Activated naive CD4-positive, alpha-beta T cell treated with anti-CD3 and anti-CD28 coated beads, Interleukin-2, amount 10 ng/mL, durations not matched to agents 7 days and 5 days (primary cell): ENCODE measurements at regions not wholly inside any gene's neighbourhood (a gene's known extent, or its start where the extent isn't known, plus 50 kb on each side); places are given as distances from the start of the nearest gene placed in this dataset.
"Not testable (repeated sequence)": the region's sequence is repeated elsewhere in the genome, so short reads cannot be mapped to it uniquely, and the experiment has no call there.

Experiments
- CTCF ChIA-PET: fragments of 350-600 bp; sonication (Branson Sonifier 250); formaldehyde crosslinking; loops from one replicate; lab custom pipeline; 2021; ENCODE audit warnings: antibody characterized with exemption; lab: Charles Lee
- DNase-seq: peaks from one replicate; pipeline ENCODE4 v3.0.0-alpha.2; 2020
- H3K27ac Mint-ChIP-seq: one replicate; pipeline ENCODE4 v1.8.0; 2021; ENCODE audit warnings: mild to moderate bottlenecking, moderate library complexity, mixed read lengths
- H3K27me3 Mint-ChIP-seq: one replicate; pipeline ENCODE4 v1.8.0; 2021; ENCODE audit warnings: mild to moderate bottlenecking, mixed read lengths
- H3K36me3 Mint-ChIP-seq: one replicate; pipeline ENCODE4 v1.8.0; 2021; ENCODE audit warnings: mixed read lengths
- H3K4me1 Mint-ChIP-seq: one replicate; pipeline ENCODE4 v1.8.0; 2021; ENCODE audit warnings: mixed read lengths
- H3K4me3 Mint-ChIP-seq: one replicate; pipeline ENCODE4 v1.8.0; 2021; ENCODE audit warnings: mild to moderate bottlenecking, moderate library complexity, mixed read lengths
- H3K9me3 Mint-ChIP-seq: one replicate; pipeline ENCODE4 v1.8.0; 2021; ENCODE audit warnings: mixed read lengths

DNA sequence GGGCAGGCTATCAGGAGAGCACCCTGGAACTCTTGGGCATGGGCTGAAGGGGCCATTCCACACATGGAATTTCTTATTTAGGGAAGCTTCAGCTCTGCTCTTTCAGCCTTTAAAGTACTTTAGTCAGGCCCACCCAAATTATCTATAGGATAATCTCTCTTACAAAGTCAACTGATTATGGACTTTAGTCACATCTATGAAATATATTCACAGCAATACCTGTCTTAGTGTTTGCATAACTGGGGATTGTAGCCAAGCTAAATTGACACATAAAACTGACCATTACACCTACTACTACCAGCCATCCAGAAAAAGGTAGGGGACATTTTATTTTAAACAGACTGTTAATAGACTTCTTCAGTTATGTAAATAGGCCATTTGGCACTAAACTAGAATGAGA, 114.9 kb upstream of the VANGL1 start:
- Mint-ChIP-seq H3K27ac (no peak overlapping the region), H3K9me3 (no peaks in the 10 kb centered on the region), H3K27me3 (peaks cover 3% of the 10 kb centered on the region), H3K4me1 (no peaks in the 10 kb centered on the region), H3K36me3 (no peaks in the 10 kb centered on the region), H3K4me3 (no peak overlapping the region)
- CTCF ChIA-PET: interaction anchor here (1.3 kb wide), 1 partner anchor 69 kb away, joined by 4 read pairs; no protein-coding TSS in a partner anchor
- DNase-seq: no peak

DNA sequence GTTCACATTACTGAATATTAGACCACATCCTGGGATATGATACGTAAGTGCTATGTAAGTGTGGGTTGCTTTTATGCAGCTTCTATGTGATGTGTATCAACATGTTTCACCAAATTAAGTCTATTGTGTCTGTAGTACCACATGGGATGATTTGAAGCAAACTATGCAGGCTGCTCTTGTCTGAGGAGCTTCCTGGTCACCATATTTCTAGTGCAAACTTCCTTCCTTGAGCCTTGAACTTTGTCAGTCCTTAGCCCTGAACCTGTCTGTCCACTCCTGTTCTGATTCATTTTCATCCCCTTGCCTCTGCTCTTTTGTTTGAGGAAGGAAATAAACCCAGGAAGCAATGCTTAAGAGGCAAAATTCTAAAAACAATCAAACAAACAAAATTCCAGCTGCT, 117.5 kb upstream of the VANGL1 start:
- no peaks in the 10 kb centered on the region for H3K9me3 Mint-ChIP-seq
- CTCF ChIA-PET: no interaction called here
- no peaks in the 10 kb centered on the region for H3K36me3 Mint-ChIP-seq
- H3K4me1 Mint-ChIP-seq: no peaks in the 10 kb centered on the region
- H3K4me3 Mint-ChIP-seq: no peak overlapping the region
- no peak overlapping the region for H3K27ac Mint-ChIP-seq
- peaks cover 3% of the 10 kb centered on the region for H3K27me3 Mint-ChIP-seq
- DNase-seq: no peak

DNA sequence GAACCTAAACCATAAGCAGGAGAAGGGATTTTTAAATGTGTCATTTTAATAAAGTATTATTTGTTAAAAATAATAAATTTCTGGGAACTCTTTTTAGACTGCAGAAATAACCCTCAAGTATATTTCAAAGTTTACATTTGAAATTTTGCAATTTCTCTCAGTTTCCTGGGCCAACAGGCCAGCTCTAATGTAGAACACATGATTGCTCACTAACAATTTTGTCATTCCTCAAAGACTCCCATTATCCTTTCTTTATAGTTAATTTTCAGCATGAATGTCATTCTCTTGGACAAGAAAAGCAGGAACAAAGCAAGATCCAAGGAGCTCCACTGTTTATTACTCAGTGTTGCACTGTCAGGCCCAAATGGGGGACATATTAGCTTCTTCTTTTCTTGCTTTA, 119.4 kb upstream of the VANGL1 start:
- H3K27me3 Mint-ChIP-seq: no peaks in the 10 kb centered on the region
- no peaks in the 10 kb centered on the region for H3K9me3 Mint-ChIP-seq
- H3K36me3 Mint-ChIP-seq: no peaks in the 10 kb centered on the region
- no peak overlapping the region for H3K27ac Mint-ChIP-seq
- H3K4me3 Mint-ChIP-seq: no peak overlapping the region
- no peaks in the 10 kb centered on the region for H3K4me1 Mint-ChIP-seq
- no peak for DNase-seq
- CTCF ChIA-PET: no interaction called here

- DNase-seq: no peak
- CTCF ChIA-PET: no interaction called here
- Mint-ChIP-seq H3K27me3 (no peaks in the 10 kb centered on the region), H3K4me3 (no peak overlapping the region), H3K4me1 (no peaks in the 10 kb centered on the region), H3K27ac (no peak overlapping the region), H3K9me3 (no peaks in the 10 kb centered on the region), H3K36me3 (no peaks in the 10 kb centered on the region)
Observed at GRCh38 chr1:115515270-115515669, 126.5 kb upstream of the VANGL1 start.

DNA sequence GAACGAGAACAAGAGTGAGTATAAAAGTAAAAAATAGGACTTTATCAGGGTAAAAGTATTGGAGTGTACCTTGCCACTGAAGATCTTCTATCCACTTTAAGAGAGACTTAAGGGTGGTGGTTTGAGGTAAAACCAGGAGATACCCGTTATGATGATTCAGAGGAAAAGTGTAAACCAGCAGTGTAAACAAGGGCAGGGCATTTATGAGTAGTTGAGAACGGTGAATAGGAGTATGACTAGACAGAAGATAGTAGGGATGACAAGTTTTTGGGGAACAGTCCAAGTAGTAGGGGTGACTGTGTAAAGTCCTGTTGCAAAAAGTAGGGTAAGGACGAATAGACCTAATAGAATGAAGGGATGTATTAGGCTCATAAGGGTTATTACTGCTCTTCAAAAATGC, 131.5 kb upstream of the VANGL1 start:
- DNase-seq, H3K27ac Mint-ChIP-seq, H3K4me1 Mint-ChIP-seq, H3K4me3 Mint-ChIP-seq, H3K36me3 Mint-ChIP-seq, H3K9me3 Mint-ChIP-seq, CTCF ChIA-PET: not testable (repeated sequence)
- H3K27me3 Mint-ChIP-seq: peaks cover 12% of the 10 kb centered on the region

- CTCF ChIA-PET: no interaction called here
- Mint-ChIP-seq H3K27me3 (peaks cover 12% of the 10 kb centered on the region), H3K4me1 (no peaks in the 10 kb centered on the region), H3K36me3 (no peaks in the 10 kb centered on the region), H3K9me3 (no peaks in the 10 kb centered on the region), H3K4me3 (no peak overlapping the region), H3K27ac (no peak overlapping the region)
- no peak for DNase-seq
Observed at GRCh38 chr1:115507901-115508300, 133.9 kb upstream of the VANGL1 start.

DNA sequence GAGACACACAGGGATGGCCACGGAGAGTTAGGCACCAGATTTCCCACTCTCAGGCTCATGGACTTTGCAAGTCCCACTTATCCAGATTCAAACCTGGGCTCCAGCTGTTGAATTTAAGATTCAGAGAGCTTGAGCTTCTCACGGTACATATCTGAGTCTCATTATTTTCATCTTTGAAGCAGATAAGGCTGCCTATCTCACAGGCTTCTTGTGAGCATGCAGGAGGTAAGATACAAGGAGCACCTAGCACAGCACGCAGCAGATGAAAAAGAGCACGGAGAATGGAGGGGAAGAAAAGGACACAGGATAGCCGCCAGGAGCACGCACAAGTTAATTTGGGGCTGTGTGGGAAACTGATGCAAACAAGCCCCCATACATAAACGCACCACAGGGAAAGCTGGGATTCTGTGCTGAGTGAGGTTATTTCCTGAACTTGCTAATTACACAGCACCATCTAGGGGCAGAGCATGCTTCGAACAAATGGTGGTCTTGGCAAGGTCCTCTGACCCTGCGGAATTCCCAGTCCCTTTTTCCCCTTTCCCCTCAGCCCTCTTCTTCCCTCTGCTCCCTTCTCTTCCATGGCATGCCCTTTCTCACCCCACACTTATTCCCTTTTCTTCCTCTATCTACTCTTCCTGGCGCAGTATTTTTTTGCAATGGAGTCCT, 134.7 kb upstream of the VANGL1 start:
- peaks cover 16% of the 10 kb centered on the region for H3K27me3 Mint-ChIP-seq
- CTCF ChIA-PET: no interaction called here
- no peaks in the 10 kb centered on the region for H3K9me3 Mint-ChIP-seq
- H3K4me3 Mint-ChIP-seq: no peak overlapping the region
- no peaks in the 10 kb centered on the region for H3K4me1 Mint-ChIP-seq
- no peak for DNase-seq
- H3K27ac Mint-ChIP-seq: no peak overlapping the region
- H3K36me3 Mint-ChIP-seq: no peaks in the 10 kb centered on the region

GRCh38 chr1:115506518-115506917, 135.3 kb upstream of the VANGL1 start:
- Mint-ChIP-seq H3K27ac (no peak overlapping the region), H3K9me3 (no peaks in the 10 kb centered on the region), H3K4me1 (no peaks in the 10 kb centered on the region), H3K27me3 (peaks cover 16% of the 10 kb centered on the region), H3K36me3 (no peaks in the 10 kb centered on the region), H3K4me3 (no peak overlapping the region)
- CTCF ChIA-PET: no interaction called here
- no peak for DNase-seq

DNA sequence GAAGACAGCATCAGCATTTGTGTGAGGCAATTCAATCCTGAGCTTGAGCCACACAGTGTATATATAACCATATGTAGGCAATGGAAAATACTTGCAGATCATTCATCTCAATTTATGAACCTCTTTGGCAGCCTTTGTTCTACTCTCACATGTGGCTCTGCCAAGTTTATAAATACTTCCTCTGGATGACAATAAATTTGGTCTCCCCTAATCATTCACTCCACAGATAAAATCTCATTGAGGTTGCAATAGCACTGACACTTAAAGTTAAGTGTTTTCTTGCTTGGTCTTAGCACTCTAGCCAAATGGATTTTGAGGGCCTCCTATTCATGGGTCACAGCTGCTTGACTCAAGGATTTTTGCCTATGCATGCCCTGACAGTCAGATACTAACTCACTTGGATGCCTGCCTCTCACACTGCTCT, 136.6 kb upstream of the VANGL1 start:
- CTCF ChIA-PET: no interaction called here
- Mint-ChIP-seq H3K4me1 (no peaks in the 10 kb centered on the region), H3K4me3 (no peak overlapping the region), H3K27ac (no peak overlapping the region), H3K9me3 (no peaks in the 10 kb centered on the region), H3K36me3 (no peaks in the 10 kb centered on the region), H3K27me3 (peaks cover 16% of the 10 kb centered on the region)
- no peak for DNase-seq

DNA sequence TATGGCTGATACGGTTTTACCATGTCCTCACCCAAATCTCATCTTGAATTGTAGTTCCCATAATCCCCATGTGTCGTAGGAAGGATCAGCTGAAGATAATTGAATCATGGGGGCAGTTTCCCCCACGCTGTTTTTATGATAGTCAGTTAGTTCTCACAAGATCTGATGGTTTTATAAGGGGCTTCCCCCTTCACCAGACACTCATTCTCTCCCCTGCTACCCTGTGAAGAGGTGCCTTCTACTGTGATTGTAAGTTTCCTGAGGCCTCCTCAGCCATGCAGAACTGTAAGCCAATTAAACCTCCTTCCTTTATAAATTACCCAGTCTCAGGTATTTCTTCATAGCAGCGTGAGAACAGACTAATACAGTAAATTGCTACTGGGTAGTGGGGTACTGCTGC, 139.6 kb upstream of the VANGL1 start:
- CTCF ChIA-PET, DNase-seq, H3K36me3 Mint-ChIP-seq, H3K4me1 Mint-ChIP-seq, H3K27ac Mint-ChIP-seq, H3K9me3 Mint-ChIP-seq, H3K4me3 Mint-ChIP-seq: not testable (repeated sequence)
- H3K27me3 Mint-ChIP-seq: peaks cover 12% of the 10 kb centered on the region

- Mint-ChIP-seq H3K36me3 (no peaks in the 10 kb centered on the region), H3K9me3 (no peaks in the 10 kb centered on the region), H3K4me3 (no peak overlapping the region), H3K4me1 (no peaks in the 10 kb centered on the region), H3K27me3 (peaks cover 5% of the 10 kb centered on the region), H3K27ac (no peak overlapping the region)
- DNase-seq: no peak
- CTCF ChIA-PET: no interaction called here
Observed at GRCh38 chr1:115501476-115501875, 140.3 kb upstream of the VANGL1 start.

DNA sequence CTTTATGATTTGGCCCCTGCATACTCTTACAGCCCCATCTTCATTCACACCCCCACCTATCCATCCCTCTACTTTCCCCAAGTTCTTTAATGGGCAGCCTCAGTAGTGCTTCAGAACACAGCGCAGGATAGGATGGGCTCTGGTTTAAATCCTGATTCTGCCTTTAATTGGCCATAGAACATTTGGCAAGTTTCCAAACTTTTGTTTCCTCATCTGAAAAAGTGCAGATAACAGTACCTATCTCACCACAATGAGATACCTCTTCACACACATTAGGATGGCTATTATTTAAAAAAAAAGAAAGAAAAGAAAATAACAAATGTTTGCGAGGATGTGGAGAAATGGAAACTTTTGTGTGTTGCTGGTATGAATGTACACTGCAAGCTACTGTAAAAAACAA, 142.5 kb upstream of the VANGL1 start:
- Mint-ChIP-seq H3K4me3 (no peak overlapping the region), H3K9me3 (no peaks in the 10 kb centered on the region), H3K4me1 (no peaks in the 10 kb centered on the region), H3K27ac (no peak overlapping the region), H3K27me3 (peaks cover 4% of the 10 kb centered on the region), H3K36me3 (no peaks in the 10 kb centered on the region)
- CTCF ChIA-PET: no interaction called here
- no peak for DNase-seq

DNA sequence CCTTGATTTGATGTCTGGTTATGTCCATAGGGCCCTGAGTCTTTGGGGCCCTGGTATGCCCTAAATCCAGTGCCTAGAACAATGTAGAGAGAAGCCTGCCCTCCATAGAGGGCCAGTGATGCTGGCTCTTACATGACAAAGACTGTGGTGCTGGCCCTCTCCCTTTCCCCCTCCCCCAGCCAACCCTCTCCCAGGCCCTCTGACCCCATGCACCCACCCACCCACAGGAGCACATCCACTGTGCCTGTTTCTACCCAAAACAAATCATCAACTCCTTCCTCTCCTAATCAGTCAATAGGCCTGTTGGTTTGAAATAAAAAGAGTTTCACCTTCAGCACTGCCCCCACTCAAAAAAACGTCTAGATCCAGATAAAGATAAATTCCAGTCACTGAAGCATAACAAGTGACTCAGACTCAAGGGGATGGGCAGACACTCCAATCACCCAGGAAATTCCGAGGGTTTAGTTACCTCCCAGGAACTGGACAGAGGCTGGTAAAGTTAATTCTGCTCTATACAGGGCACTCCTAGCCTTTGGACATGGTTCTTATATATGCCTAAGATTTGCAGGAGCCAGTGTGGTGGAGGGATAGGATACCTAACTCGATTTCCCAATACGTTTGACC, 144.8 kb upstream of the VANGL1 start:
- H3K27me3 Mint-ChIP-seq: no peaks in the 10 kb centered on the region
- DNase-seq: no peak
- no peaks in the 10 kb centered on the region for H3K4me1 Mint-ChIP-seq
- no peak overlapping the region for H3K4me3 Mint-ChIP-seq
- no peaks in the 10 kb centered on the region for H3K36me3 Mint-ChIP-seq
- no peaks in the 10 kb centered on the region for H3K9me3 Mint-ChIP-seq
- no peak overlapping the region for H3K27ac Mint-ChIP-seq
- CTCF ChIA-PET: no interaction called here

GRCh38 chr1:115495625-115496024, 146.1 kb upstream of the VANGL1 start:
- CTCF ChIA-PET: no interaction called here
- no peaks in the 10 kb centered on the region for H3K36me3 Mint-ChIP-seq
- no peak overlapping the region for H3K4me3 Mint-ChIP-seq
- H3K9me3 Mint-ChIP-seq: no peaks in the 10 kb centered on the region
- no peak for DNase-seq
- no peaks in the 10 kb centered on the region for H3K27me3 Mint-ChIP-seq
- no peaks in the 10 kb centered on the region for H3K4me1 Mint-ChIP-seq
- no peak overlapping the region for H3K27ac Mint-ChIP-seq

DNA sequence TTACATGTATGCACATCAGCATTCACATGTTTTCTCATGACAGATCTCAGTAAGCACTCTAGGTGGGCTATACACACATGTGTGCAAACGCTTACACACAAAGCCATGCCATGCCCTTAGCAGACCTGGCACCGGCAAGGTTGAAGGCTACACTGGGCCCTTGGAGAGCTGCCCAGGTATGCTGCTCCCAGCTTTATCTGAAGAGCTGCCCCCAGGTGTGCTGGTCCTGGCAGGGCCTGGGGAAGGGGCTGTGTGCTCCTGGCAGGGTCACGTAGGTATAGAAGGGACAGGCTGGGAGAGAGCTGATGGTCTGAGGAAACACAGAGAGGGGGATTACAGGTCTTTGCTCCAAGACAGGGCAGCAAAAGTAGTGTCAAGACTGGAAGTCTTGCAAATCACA, 146.7 kb upstream of the VANGL1 start:
- Mint-ChIP-seq H3K9me3 (no peaks in the 10 kb centered on the region), H3K4me1 (no peaks in the 10 kb centered on the region), H3K4me3 (no peak overlapping the region), H3K27ac (no peak overlapping the region), H3K27me3 (no peaks in the 10 kb centered on the region), H3K36me3 (no peaks in the 10 kb centered on the region)
- CTCF ChIA-PET: no interaction called here
- no peak for DNase-seq
